Kidney (tissue), 13 donors: ENCODE measurements at regions not wholly inside any gene's neighbourhood (a gene's known extent, or its start where the extent isn't known, plus 50 kb on each side); places are given as distances from the start of the nearest gene placed in this dataset.

Experiments used
- DNase-seq, 5 donors: peaks; one replicate each; pipeline ENCODE4 v3.0.0-alpha.2; 2013 to 2020
- FAIRE-seq: peaks from 2 replicates; lab custom pipeline; 2012; peaks lifted over from hg19 to GRCh38; lab: Jason Lieb, UNC
- H3K27ac ChIP-seq, 2 donors: one replicate each; pipeline ENCODE4 v1.7.0; 2013; ENCODE audit warnings: low read depth in 2 of 2, low read length in 2 of 2, inconsistent platforms in 1 of 2
- H3K27me3 ChIP-seq: one replicate; pipeline ENCODE4 v1.7.1; 2013; ENCODE audit warnings: low read length, inconsistent platforms; ENCODE audit not compliant: control insufficient read depth, insufficient read depth
- H3K36me3 ChIP-seq, 3 donors: one replicate each; pipeline versions ENCODE4 v1.7.0 to v1.7.1; 2013; ENCODE audit warnings: low read length in 3 of 3, control low read depth in 1 of 3, inconsistent platforms in 1 of 3; ENCODE audit not compliant: insufficient read depth in 3 of 3, control insufficient read depth in 2 of 3
- H3K4me1 ChIP-seq, 3 donors: one replicate each; pipeline versions ENCODE4 v1.7.0 to v1.7.1; 2013; ENCODE audit warnings: low read length in 3 of 3, inconsistent platforms in 1 of 3, low read depth in 1 of 3; ENCODE audit not compliant: control insufficient read depth in 2 of 3, insufficient read depth in 2 of 3
- H3K4me3 ChIP-seq, 3 donors: one replicate each; pipeline versions ENCODE4 v1.7.0 to v1.8.1; 2013; ENCODE audit warnings: low read length in 3 of 3, control low read depth in 1 of 3, inconsistent platforms in 1 of 3
- H3K9ac ChIP-seq, 3 donors: one replicate each; pipeline versions ENCODE4 v1.7.0 to v1.7.1; 2013; ENCODE audit warnings: low read length in 3 of 3, control low read depth in 1 of 3, inconsistent platforms in 1 of 3
- H3K9me3 ChIP-seq, 3 donors: one replicate each; pipeline versions ENCODE4 v1.7.0 to v1.7.1; 2013; ENCODE audit warnings: low read length in 3 of 3, control low read depth in 1 of 3, inconsistent platforms in 1 of 3; ENCODE audit not compliant: control insufficient read depth in 2 of 3, insufficient read depth in 1 of 3
- CTCF ChIP-seq: IDR thresholded peaks from 3 replicates; pipeline ENCODE4 v1.5.1; 2012; ENCODE audit warnings: mild to moderate bottlenecking, moderate library complexity, borderline replicate concordance; ENCODE audit not compliant: insufficient read depth; ENCODE audit errors: extremely low read depth
- intact Hi-C: fragments of 100-400 bp; cut with DNase I; formaldehyde crosslinking; loops from one replicate; pipeline ENCODE4 v1.11.1; 2022
- donor health status: control.
- donor health status: control.
- donor health status: control.
- donor health status: control.
- donor health status: control.
- donor health status: DM: yes; HTN: yes; CAD: no.
- donor health status: Normal renal cell carcinoma (clear cell type).

- intact Hi-C loops: no loop called here
- H3K9ac ChIP-seq: no peak overlapping the region
- no peak overlapping the region for H3K4me3 ChIP-seq
Measured at GRCh38 chr1:238985312-238985711, 401.1 kb upstream of the CHRM3 start.

GRCh38 chr1:238982736-238983135, 403.6 kb upstream of the CHRM3 start:
- no peak for TF ChIP-seq CTCF
- DNase-seq: peak in 4 of 5 donors; percentile 14 to 40 (median 34)
- no peak overlapping the region for H3K9ac ChIP-seq
- no peaks in the 10 kb centered on the region for H3K9me3 ChIP-seq
- no peak for FAIRE-seq
- no peaks in the 10 kb centered on the region for H3K27me3 ChIP-seq
- no peaks in the 10 kb centered on the region for H3K36me3 ChIP-seq
- no peaks in the 10 kb centered on the region for H3K4me1 ChIP-seq
- H3K4me3 ChIP-seq: no peak overlapping the region
- intact Hi-C loops: no loop called here
- H3K27ac ChIP-seq: no peak overlapping the region

More at GRCh38 chr1:238985312-238985711, 401.1 kb upstream of the CHRM3 start:
- no peaks in the 10 kb centered on the region for H3K4me1 ChIP-seq
- FAIRE-seq (no peak), DNase-seq (no peak)
- H3K27me3 ChIP-seq: no peaks in the 10 kb centered on the region
- no peaks in the 10 kb centered on the region for H3K9me3 ChIP-seq
- no peaks in the 10 kb centered on the region for H3K36me3 ChIP-seq
- H3K27ac ChIP-seq: no peak overlapping the region
- no peak for TF ChIP-seq CTCF

- Histone ChIP-seq H3K9ac (no peak overlapping the region), H3K27ac (no peak overlapping the region), H3K9me3 (no peaks in the 10 kb centered on the region), H3K36me3 (no peaks in the 10 kb centered on the region), H3K4me1 (no peaks in the 10 kb centered on the region), H3K4me3 (no peak overlapping the region), H3K27me3 (no peaks in the 10 kb centered on the region)
- TF ChIP-seq CTCF: no peak
- intact Hi-C loops: no loop called here
- peak in 1 of 5 donors; percentile 5 for DNase-seq
- no peak for FAIRE-seq
Measured at GRCh38 chr1:238981317-238981933, 404.9 kb upstream of the CHRM3 start.

GRCh38 chr1:238980053-238980452, 406.3 kb upstream of the CHRM3 start:
- intact Hi-C loops: no loop called here
- Histone ChIP-seq H3K9me3 (no peaks in the 10 kb centered on the region), H3K27me3 (no peaks in the 10 kb centered on the region), H3K9ac (no peak overlapping the region), H3K27ac (no peak overlapping the region), H3K36me3 (no peaks in the 10 kb centered on the region), H3K4me1 (no peaks in the 10 kb centered on the region), H3K4me3 (no peak overlapping the region)
- DNase-seq: no peak
- TF ChIP-seq CTCF: no peak
- no peak for FAIRE-seq
